ENCODE measurements at regions not wholly inside any gene's neighbourhood (a gene's known extent, or its start where the extent isn't known, plus 50 kb on each side); places are given as distances from the start of the nearest gene placed in this dataset.

DNA sequence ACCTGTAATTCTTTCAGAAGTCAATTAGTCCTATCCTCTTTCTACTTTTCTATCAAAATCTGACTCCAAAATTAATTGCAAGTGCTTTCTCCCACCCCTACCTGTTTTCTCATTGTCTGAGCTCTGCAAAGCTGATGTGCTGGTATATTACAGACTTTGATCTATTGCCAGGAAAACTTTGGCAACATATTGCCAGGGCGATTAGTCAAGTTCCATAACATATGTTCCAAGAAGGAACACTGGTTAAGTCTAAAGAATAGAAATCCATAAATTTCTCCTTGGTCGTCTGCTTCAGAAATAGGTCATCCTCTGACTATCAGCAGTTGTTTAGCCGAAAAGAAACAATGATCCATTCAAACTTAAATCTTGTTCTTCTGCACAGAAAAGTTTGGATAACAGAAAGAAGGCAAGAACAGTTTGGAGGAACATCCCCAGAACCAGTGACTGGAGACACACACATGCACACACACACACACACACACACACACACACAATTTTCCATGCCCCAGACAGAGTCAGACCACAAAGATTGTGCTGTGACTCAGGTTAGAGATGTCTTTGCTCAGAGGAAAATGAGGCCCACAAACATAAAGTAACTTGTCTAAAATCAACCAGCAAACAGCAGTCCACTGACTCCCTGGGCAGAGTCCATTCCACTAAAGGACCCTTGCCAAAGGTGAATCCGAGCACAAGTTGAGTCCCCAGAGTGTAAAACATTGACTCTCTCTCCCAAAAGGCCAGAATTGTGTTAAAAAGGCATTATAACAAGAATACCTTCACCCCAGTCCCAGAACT is 202.1 kb downstream of the DEPDC1B start:
- Histone ChIP-seq H3K36me3 (ENCODE audit: control insufficient read depth in 4 of 4, insufficient read depth in 3 of 4, low read depth in 1 of 4, low read length in 3 of 4) (no peaks in the 10 kb centered on the region), H3K9ac (ENCODE audit: low read depth in 1 of 2, low read length in 2 of 2) (no peak overlapping the region), H3K4me3 (ENCODE audit: low read depth in 1 of 3, low read length in 3 of 3) (no peak overlapping the region), H3K27me3 (ENCODE audit: control insufficient read depth in 4 of 4, insufficient read depth in 4 of 4, low read length in 3 of 4) (no peaks in the 10 kb centered on the region), H3K27ac (ENCODE audit: low read depth in 1 of 2, low read length in 2 of 2) (no peak overlapping the region), H3K9me3 (ENCODE audit: control insufficient read depth in 4 of 4, low read length in 3 of 4) (no peaks in the 10 kb centered on the region), H3K4me1 (ENCODE audit: control insufficient read depth in 4 of 4, insufficient read depth in 4 of 4, low read length in 3 of 4) (no peaks in the 10 kb centered on the region)
- 62% methylated on average over 4 of the region's 4 CpGs for whole genome bisulfite sequencing
- TF ChIP-seq NR2F2 (IDR thresholded peaks at IDR 0.05) (no peak), FOXA2 (IDR thresholded peaks at IDR 0.05) (no peak), GABPA (IDR thresholded peaks at IDR 0.05 in 1 of 2, conservative IDR thresholded peaks at IDR 0.05 in 1 of 2) (no peak)
- no peak for DNase-seq (ENCODE audit: low spot score)

- 78% methylated on average over 7 of the region's 7 CpGs for WGBS
- no peaks in the 10 kb centered on the region for H3K9me3 ChIP-seq (ENCODE audit: control insufficient read depth in 4 of 4, low read length in 3 of 4)
- H3K27me3 ChIP-seq (ENCODE audit: control insufficient read depth in 4 of 4, insufficient read depth in 4 of 4, low read length in 3 of 4), result no peaks in the 10 kb centered on the region
- H3K4me1 ChIP-seq (ENCODE audit: control insufficient read depth in 4 of 4, insufficient read depth in 4 of 4, low read length in 3 of 4), result no peaks in the 10 kb centered on the region
- TF ChIP-seq NR2F2 (IDR thresholded peaks at IDR 0.05), result no peak
- no peak for TF ChIP-seq FOXA2 (IDR thresholded peaks at IDR 0.05)
- TF ChIP-seq FOXA1 (IDR thresholded peaks at IDR 0.05), result no peak
- TF ChIP-seq HNF4G (IDR thresholded peaks at IDR 0.05), result no peak
- no peak for TF ChIP-seq GABPA (IDR thresholded peaks at IDR 0.05 in 1 of 2, conservative IDR thresholded peaks at IDR 0.05 in 1 of 2)
- TF ChIP-seq TAF1 (conservative IDR thresholded peaks at IDR 0.05), result no peak
- TF ChIP-seq YY1 (IDR thresholded peaks at IDR 0.05), result no peak
- TF ChIP-seq, protein P1, sequence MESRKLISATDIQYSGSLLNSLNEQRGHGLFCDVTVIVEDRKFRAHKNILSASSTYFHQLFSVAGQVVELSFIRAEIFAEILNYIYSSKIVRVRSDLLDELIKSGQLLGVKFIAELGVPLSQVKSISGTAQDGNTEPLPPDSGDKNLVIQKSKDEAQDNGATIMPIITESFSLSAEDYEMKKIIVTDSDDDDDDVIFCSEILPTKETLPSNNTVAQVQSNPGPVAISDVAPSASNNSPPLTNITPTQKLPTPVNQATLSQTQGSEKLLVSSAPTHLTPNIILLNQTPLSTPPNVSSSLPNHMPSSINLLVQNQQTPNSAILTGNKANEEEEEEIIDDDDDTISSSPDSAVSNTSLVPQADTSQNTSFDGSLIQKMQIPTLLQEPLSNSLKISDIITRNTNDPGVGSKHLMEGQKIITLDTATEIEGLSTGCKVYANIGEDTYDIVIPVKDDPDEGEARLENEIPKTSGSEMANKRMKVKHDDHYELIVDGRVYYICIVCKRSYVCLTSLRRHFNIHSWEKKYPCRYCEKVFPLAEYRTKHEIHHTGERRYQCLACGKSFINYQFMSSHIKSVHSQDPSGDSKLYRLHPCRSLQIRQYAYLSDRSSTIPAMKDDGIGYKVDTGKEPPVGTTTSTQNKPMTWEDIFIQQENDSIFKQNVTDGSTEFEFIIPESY (IDR thresholded peaks at IDR 0.05), result no peak
- no peak for TF ChIP-seq CTCF (IDR thresholded peaks at IDR 0.05; ENCODE audit: low read depth, low read length, missing input control)
- TF ChIP-seq REST (IDR thresholded peaks at IDR 0.05), result no peak
- TF ChIP-seq SP1 (IDR thresholded peaks at IDR 0.05), result no peak
- TF ChIP-seq EGR1 (IDR thresholded peaks at IDR 0.05; ENCODE audit: low read depth in 2 of 2), result no peak
- no peak for TF ChIP-seq JUND (IDR thresholded peaks at IDR 0.05)
- TF ChIP-seq MAX (IDR thresholded peaks at IDR 0.05), result no peak
- no peak for TF ChIP-seq RAD21 (IDR thresholded peaks at IDR 0.05)
- no peak for TF ChIP-seq HNF4A (conservative IDR thresholded peaks at IDR 0.05)
- TF ChIP-seq RXRA (IDR thresholded peaks at IDR 0.05), result no peak
- no peak for TF ChIP-seq ATF3 (IDR thresholded peaks at IDR 0.05)
- no peak overlapping the region for H3K4me3 ChIP-seq (ENCODE audit: low read depth in 1 of 3, low read length in 3 of 3)
- H3K27ac ChIP-seq (ENCODE audit: low read depth in 1 of 2, low read length in 2 of 2), result no peak overlapping the region
- no peaks in the 10 kb centered on the region for H3K36me3 ChIP-seq (ENCODE audit: control insufficient read depth in 4 of 4, insufficient read depth in 3 of 4, low read depth in 1 of 4, low read length in 3 of 4)
- H3K9ac ChIP-seq (ENCODE audit: low read depth in 1 of 2, low read length in 2 of 2), result no peak overlapping the region
- no peak for DNase-seq (ENCODE audit: low spot score)
Observed at GRCh38 chr5:60495644-60496520, 204.1 kb downstream of the DEPDC1B start.

All from liver (tissue), 8 donors.